CD4-positive, alpha-beta T cell treated with Interleukin-15 for 4 hours (primary cell): ENCODE measurements at regions not wholly inside any gene's neighbourhood (a gene's known extent, or its start where the extent isn't known, plus 50 kb on each side); places are given as distances from the start of the nearest gene placed in this dataset.

Source experiments
- DNase-seq: peaks from one replicate; pipeline ENCODE4 v3.0.0-alpha.2; 2020; ENCODE audit warnings: low spot score

- DNase-seq, result no peak
These were observed 345.8 kb downstream of the RPS29 start for GRCh38 chr14:49240383-49240782.

- no peak for DNase-seq
These were observed 357.6 kb downstream of the RPS29 start for GRCh38 chr14:49228552-49228951.

- no peak for DNase-seq
These were observed 364.9 kb downstream of the RPS29 start for GRCh38 chr14:49221316-49221715.

- DNase-seq, result no peak
These were observed 365.7 kb downstream of the RPS29 start for GRCh38 chr14:49220492-49220891.

GRCh38 chr14:49218436-49219092, 367.6 kb downstream of the RPS29 start:
- no peak for DNase-seq

GRCh38 chr14:49212721-49213120, 373.5 kb downstream of the RPS29 start:
- DNase-seq, result no peak

GRCh38 chr14:49209416-49209815, 376.8 kb downstream of the RPS29 start:
- DNase-seq, result no peak

GRCh38 chr14:49206828-49207227, 379.4 kb downstream of the RPS29 start:
- no peak for DNase-seq

- no peak for DNase-seq
These were observed 382.5 kb downstream of the RPS29 start for GRCh38 chr14:49203676-49204075.

GRCh38 chr14:49199159-49199558, 387.0 kb downstream of the RPS29 start:
- DNase-seq, result no peak

- DNase-seq, result no peak
These were observed 389.9 kb downstream of the RPS29 start for GRCh38 chr14:49196327-49196726.

- no peak for DNase-seq
These were observed 392.1 kb downstream of the RPS29 start for GRCh38 chr14:49194067-49194466.

GRCh38 chr14:49193332-49194065, 392.7 kb downstream of the RPS29 start:
- DNase-seq, result no peak

GRCh38 chr14:49191380-49191779, 394.8 kb downstream of the RPS29 start:
- DNase-seq, result no peak

- DNase-seq, result no peak
These were observed 396.8 kb downstream of the RPS29 start for GRCh38 chr14:49189375-49189774.

- no peak for DNase-seq
These were observed 398.4 kb downstream of the RPS29 start for GRCh38 chr14:49187799-49188198.

GRCh38 chr14:49173765-49174373, 412.3 kb downstream of the RPS29 start:
- no peak for DNase-seq

GRCh38 chr14:49164074-49164473, 422.1 kb downstream of the RPS29 start:
- no peak for DNase-seq

GRCh38 chr14:49160983-49161382, 425.2 kb downstream of the RPS29 start:
- no peak for DNase-seq

- no peak for DNase-seq
These were observed 427.1 kb downstream of the RPS29 start for GRCh38 chr14:49159081-49159480.

GRCh38 chr14:49139593-49139992, 446.6 kb downstream of the RPS29 start:
- DNase-seq, result no peak

- no peak for DNase-seq
These were observed 451.2 kb downstream of the RPS29 start for GRCh38 chr14:49134940-49135339.

GRCh38 chr14:49121246-49121645, 464.9 kb downstream of the RPS29 start:
- no peak for DNase-seq
